Fibroblast of pulmonary artery (primary cell): ENCODE measurements at regions not wholly inside any gene's neighbourhood (a gene's known extent, or its start where the extent isn't known, plus 50 kb on each side); places are given as distances from the start of the nearest gene placed in this dataset.

ENCODE experiments used
- DNase-seq: peaks from one replicate; pipeline ENCODE4 v3.0.0-alpha.2; 2010; ENCODE audit warnings: low read depth
- H3K4me3 ChIP-seq: replicated peaks from 2 replicates; pipeline ENCODE4 v1.5.1; 2011; ENCODE audit warnings: low read depth, mild to moderate bottlenecking, control low read depth, low read length, moderate library complexity
- TF ChIP-seq, protein P1 (sequence below): IDR thresholded peaks from 2 replicates; pipeline ENCODE4 v1.5.1; 2011; ENCODE audit warnings: mild to moderate bottlenecking, control low read depth, low read length, inconsistent platforms; ENCODE audit errors: missing control alignments

DNA sequence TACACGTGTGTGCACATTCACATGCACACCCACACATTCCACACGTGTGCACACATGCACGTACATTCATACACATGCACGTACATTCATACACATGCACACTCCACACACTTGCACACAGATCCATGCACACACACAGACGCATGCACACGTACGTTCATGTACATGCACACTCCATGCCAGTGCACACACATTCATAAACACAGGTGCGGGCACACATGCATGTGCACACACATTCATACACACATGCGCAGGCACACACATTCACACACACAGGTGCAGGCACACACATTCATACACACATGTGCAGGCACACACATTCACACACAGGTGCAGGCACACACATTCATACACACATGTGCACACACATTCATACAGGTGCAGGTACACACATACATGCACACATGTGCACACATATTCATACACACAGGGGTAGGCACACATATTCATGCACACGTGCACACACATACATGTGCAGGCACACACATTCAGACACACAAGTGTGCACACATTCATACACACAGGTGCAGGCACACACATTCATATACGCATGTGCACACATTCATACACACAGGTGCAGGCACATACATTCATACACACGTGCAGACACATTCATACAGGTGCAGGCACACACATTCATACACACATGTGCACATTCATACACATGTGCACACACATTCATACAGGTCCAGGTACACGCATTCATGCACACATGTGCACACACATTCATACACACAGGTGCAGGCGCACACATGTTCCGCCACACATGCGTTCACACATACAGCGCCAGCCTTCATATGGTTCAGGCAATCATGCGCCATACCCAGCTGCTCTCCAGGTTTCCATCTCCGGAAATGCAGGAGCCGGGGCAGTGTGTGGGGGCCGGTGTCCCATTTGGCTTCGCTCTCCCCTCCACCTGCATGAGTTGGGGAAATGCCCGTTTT, 124.8 kb downstream of the HMX1 start:
- DNase-seq = no peak
- H3K4me3 ChIP-seq = no peak overlapping the region
- TF ChIP-seq, protein P1, sequence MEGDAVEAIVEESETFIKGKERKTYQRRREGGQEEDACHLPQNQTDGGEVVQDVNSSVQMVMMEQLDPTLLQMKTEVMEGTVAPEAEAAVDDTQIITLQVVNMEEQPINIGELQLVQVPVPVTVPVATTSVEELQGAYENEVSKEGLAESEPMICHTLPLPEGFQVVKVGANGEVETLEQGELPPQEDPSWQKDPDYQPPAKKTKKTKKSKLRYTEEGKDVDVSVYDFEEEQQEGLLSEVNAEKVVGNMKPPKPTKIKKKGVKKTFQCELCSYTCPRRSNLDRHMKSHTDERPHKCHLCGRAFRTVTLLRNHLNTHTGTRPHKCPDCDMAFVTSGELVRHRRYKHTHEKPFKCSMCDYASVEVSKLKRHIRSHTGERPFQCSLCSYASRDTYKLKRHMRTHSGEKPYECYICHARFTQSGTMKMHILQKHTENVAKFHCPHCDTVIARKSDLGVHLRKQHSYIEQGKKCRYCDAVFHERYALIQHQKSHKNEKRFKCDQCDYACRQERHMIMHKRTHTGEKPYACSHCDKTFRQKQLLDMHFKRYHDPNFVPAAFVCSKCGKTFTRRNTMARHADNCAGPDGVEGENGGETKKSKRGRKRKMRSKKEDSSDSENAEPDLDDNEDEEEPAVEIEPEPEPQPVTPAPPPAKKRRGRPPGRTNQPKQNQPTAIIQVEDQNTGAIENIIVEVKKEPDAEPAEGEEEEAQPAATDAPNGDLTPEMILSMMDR = no peak

DNA sequence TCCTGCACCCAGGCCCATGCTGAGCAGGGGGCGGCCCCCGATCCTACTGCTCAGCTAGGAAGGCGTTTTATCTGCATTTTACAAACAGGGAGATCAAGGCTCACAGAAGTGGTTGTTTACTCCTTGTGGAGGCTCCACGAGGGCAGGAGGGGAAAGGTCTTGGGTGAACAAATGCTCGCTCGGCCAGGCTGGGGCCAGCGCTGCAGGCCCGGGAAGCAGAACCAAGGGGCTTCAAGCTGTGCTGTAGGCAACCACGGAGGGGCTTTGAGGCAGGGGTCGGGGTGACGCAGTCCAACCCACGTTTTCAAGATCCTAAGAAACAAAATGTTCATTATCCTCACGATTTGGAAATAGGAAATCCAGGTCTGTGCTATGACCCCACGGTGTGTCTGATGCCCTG, 125.8 kb downstream of the HMX1 start:
- no peak overlapping the region for H3K4me3 ChIP-seq
- DNase-seq = no peak
- TF ChIP-seq, protein P1 = no peak

DNA sequence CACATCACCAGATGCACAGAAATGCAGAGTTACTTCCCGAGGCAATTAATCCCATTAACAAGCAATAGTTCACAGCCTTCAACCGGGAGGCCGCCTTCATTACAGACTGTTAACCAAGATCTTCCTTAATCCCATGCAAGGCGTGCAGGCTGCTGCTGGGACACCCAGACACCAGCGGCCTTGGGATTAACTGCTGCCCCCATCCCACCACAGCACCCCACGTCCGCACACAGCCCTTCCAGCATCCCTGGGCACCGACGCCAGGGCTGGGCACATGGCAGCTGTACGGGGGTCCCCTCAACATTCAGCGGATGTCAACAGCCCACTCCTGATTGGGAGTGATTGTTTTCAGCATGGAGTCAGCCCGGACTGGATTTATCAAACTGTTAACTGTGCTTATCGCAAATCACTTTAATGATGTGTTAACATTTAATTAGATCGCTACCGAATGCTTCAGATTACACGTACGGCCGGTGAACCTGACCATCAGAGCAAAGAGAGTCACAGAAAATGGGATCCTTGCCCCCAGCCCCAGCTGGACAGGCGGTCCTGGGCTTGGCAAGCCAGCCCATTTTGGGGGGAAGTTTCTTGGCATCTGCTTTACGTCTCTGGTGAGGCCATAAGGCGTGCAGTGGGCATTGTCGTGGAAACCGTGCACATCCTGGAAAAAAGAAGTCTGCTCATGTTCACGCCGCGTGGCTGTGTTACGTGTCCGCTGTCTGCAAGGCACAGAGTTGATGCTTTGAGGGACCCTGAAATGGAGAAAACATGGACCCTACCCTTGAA, 126.4 kb downstream of the HMX1 start:
- TF ChIP-seq, protein P1 = no peak
- no peak overlapping the region for H3K4me3 ChIP-seq
- no peak for DNase-seq

GRCh38 chr4:8744083-8744805, 127.4 kb downstream of the HMX1 start:
- DNase-seq = no peak
- H3K4me3 ChIP-seq = no peak overlapping the region
- TF ChIP-seq, protein P1 = no peak

DNA sequence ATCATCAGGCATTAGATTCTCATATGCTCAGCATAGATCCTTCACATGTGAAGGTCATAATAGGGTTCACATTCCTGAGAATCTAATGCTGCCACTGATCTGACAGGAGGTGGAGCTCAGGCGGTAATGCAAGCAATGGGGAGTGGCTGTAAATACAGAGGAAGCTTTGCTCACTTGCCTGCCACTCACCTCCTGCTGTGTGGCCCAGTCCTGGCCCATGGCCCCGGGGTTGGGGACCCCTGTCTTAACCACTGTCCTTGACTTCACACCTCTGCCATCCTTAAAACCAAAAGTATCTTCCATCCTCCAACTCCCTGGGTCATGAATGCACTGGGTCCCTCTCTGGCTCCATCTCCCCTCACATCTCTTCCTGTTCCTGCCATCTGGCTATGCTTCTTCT, 129.1 kb downstream of the HMX1 start:
- TF ChIP-seq, protein P1 = no peak
- no peak for DNase-seq
- no peak overlapping the region for H3K4me3 ChIP-seq

GRCh38 chr4:8741513-8742226, 130.0 kb downstream of the HMX1 start:
- TF ChIP-seq, protein P1 = no peak
- no peak overlapping the region for H3K4me3 ChIP-seq
- DNase-seq = no peak
